ENCODE measurements at regions not wholly inside any gene's neighbourhood (a gene's known extent, or its start where the extent isn't known, plus 50 kb on each side); places are given as distances from the start of the nearest gene placed in this dataset.

GRCh38 chr4:170801771-170802170 is 712.0 kb upstream of the AADAT start:
- no peak for TF ChIP-seq CTCF (IDR thresholded peaks at IDR 0.05)
- no peak for TF ChIP-seq POLR2A (IDR thresholded peaks at IDR 0.05)

Data from body of pancreas (tissue), 4 donors.